ENCODE measurements at regions not wholly inside any gene's neighbourhood (a gene's known extent, or its start where the extent isn't known, plus 50 kb on each side); places are given as distances from the start of the nearest gene placed in this dataset.

DNA sequence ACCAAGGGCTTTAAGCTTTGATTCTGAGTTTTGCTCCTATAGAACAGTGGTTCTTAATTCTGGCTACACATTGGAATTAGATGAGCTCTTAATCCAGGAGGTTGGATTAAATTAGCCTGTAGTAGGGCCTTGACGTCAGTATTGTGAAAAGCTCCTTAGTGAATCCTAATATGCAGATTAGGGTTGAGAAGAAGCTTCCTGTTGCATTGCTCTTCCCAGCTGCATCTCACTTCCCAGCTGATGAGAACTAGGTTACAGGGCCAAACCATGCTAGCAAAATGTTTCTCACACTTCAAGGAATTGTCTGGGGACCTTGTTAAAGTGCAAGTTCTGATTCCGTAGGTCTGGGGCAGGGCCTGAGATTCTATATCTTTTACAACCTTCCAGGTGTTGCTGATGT lies 300.0 kb downstream of the ZSWIM6 start:
- TF ChIP-seq JUND (IDR thresholded peaks at IDR 0.05) (no peak), EP300 (IDR thresholded peaks at IDR 0.05; ENCODE audit: borderline replicate concordance in 1 of 2, low read depth in 1 of 2, low read length in 1 of 2) (no peak), ELF1 (IDR thresholded peaks at IDR 0.05) (no peak), TAF1 (IDR thresholded peaks at IDR 0.05; ENCODE audit: borderline replicate concordance, low read depth, low read length) (no peak), RXRA (IDR thresholded peaks at IDR 0.05; ENCODE audit: borderline replicate concordance, low read depth) (no peak), NRF1 (IDR thresholded peaks at IDR 0.05; ENCODE audit: low read depth, low read length) (no peak), EZH2phosphoT487 (IDR thresholded peaks at IDR 0.05; ENCODE audit: borderline replicate concordance, low read depth) (no peak)
- TF ChIP-seq, protein P1, sequence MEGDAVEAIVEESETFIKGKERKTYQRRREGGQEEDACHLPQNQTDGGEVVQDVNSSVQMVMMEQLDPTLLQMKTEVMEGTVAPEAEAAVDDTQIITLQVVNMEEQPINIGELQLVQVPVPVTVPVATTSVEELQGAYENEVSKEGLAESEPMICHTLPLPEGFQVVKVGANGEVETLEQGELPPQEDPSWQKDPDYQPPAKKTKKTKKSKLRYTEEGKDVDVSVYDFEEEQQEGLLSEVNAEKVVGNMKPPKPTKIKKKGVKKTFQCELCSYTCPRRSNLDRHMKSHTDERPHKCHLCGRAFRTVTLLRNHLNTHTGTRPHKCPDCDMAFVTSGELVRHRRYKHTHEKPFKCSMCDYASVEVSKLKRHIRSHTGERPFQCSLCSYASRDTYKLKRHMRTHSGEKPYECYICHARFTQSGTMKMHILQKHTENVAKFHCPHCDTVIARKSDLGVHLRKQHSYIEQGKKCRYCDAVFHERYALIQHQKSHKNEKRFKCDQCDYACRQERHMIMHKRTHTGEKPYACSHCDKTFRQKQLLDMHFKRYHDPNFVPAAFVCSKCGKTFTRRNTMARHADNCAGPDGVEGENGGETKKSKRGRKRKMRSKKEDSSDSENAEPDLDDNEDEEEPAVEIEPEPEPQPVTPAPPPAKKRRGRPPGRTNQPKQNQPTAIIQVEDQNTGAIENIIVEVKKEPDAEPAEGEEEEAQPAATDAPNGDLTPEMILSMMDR (IDR thresholded peaks at IDR 0.05) = no peak
- TF ChIP-seq, protein P2, sequence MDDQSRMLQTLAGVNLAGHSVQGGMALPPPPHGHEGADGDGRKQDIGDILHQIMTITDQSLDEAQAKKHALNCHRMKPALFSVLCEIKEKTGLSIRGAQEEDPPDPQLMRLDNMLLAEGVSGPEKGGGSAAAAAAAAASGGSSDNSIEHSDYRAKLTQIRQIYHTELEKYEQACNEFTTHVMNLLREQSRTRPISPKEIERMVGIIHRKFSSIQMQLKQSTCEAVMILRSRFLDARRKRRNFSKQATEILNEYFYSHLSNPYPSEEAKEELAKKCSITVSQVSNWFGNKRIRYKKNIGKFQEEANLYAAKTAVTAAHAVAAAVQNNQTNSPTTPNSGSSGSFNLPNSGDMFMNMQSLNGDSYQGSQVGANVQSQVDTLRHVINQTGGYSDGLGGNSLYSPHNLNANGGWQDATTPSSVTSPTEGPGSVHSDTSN (IDR thresholded peaks at IDR 0.05) = no peak
